PC-3 (cell line): ENCODE measurements at regions not wholly inside any gene's neighbourhood (a gene's known extent, or its start where the extent isn't known, plus 50 kb on each side); places are given as distances from the start of the nearest gene placed in this dataset.

ENCODE experiments used
- ATAC-seq: fragments of 200-7000 bp; cut with Tn5 transposase; 2 replicates; pipeline ENCODE4 v1.9.1; 2020; ENCODE audit warnings: mild to moderate bottlenecking, moderate library complexity
- BruUV-seq: library from RNA; stranded (reverse); fragments of 400-500 nt; replicated peaks from 2 replicates; lab custom pipeline; 2021; lab: Mats Ljungman, UMichigan
- CTCF ChIA-PET: fragments of 300-600 bp; sonication (Branson Sonifier 250); formaldehyde crosslinking; loops from one replicate; lab custom pipeline; 2022; ENCODE audit warnings: antibody characterized with exemption; lab: Charles Lee
- POLR2A ChIA-PET: fragments of 300-600 bp; sonication (Branson Sonifier 250); formaldehyde crosslinking; loops from one replicate; lab custom pipeline; 2022; ENCODE audit warnings: antibody characterized with exemption; ENCODE audit not compliant: unreplicated experiment; lab: Charles Lee
- DNase-seq: peaks from one replicate; pipeline ENCODE4 v3.0.0-alpha.2; 2015
- H2AFZ ChIP-seq: fragments of 300-600 bp; sonication (generic); 2 replicates; pipeline ENCODE4 v1.6.0; 2016; ENCODE audit warnings: antibody characterized with exemption, low read length
- H3F3A ChIP-seq: fragments of 300-600 bp; sonication (generic); one replicate; pipeline ENCODE4 v1.6.0; 2017; ENCODE audit warnings: antibody characterized with exemption, low read length, control low read depth, mild to moderate bottlenecking; ENCODE audit not compliant: unreplicated experiment
- H3K27ac ChIP-seq: fragments of 300-600 bp; sonication (generic); 2 replicates; pipeline ENCODE4 v1.5.1; 2016; ENCODE audit warnings: mild to moderate bottlenecking, low read length
- H3K27me3 ChIP-seq: fragments of 300-600 bp; sonication (generic); 2 replicates; pipeline ENCODE4 v1.6.1; 2016; ENCODE audit warnings: low read length, mixed read lengths
- H3K36me3 ChIP-seq: fragments of 300-600 bp; sonication (generic); 2 replicates; pipeline ENCODE4 v1.6.1; 2016; ENCODE audit warnings: low read depth, mixed run types, low read length, mixed read lengths
- H3K4me1 ChIP-seq: fragments of 300-600 bp; sonication (generic); 2 replicates; pipeline ENCODE4 v1.5.1; 2016; ENCODE audit warnings: low read length; ENCODE audit not compliant: insufficient read depth
- H3K4me2 ChIP-seq: fragments of 300-600 bp; sonication (generic); 2 replicates; pipeline ENCODE4 v1.6.0; 2016; ENCODE audit warnings: low read length
- H3K4me3 ChIP-seq: fragments of 300-600 bp; sonication (generic); 2 replicates; pipeline ENCODE4 v1.5.1; 2016; ENCODE audit warnings: mild to moderate bottlenecking, low read length, mixed read lengths
- H3K79me2 ChIP-seq: fragments of 300-600 bp; sonication (generic); 2 replicates; pipeline ENCODE4 v1.6.1; 2017; ENCODE audit warnings: low read length, mixed read lengths
- H3K9ac ChIP-seq: fragments of 300-600 bp; sonication (generic); 2 replicates; pipeline ENCODE4 v1.6.0; 2016; ENCODE audit warnings: mild to moderate bottlenecking, low read length
- H3K9me2 ChIP-seq: fragments of 300-600 bp; sonication (generic); replicated peaks from 2 replicates; pipeline ENCODE4 v1.6.1; 2016; ENCODE audit warnings: mixed run types, low read length, mixed read lengths
- H3K9me3 ChIP-seq: fragments of 300-600 bp; sonication (generic); 2 replicates; pipeline ENCODE4 v1.6.1; 2016; ENCODE audit warnings: low read length, mixed read lengths
- H4K20me1 ChIP-seq: fragments of 300-600 bp; sonication (generic); 2 replicates; pipeline ENCODE4 v1.6.1; 2016; ENCODE audit warnings: low read length, mixed read lengths
- EZH2 ChIP-seq: fragments of 300-600 bp; sonication (generic); IDR thresholded peaks from one replicate; pipeline ENCODE4 v1.6.1; 2017; ENCODE audit warnings: antibody characterized with exemption, mild to moderate bottlenecking, low read length; ENCODE audit not compliant: unreplicated experiment
- EZH2phosphoT487 ChIP-seq: fragments of 300-600 bp; sonication (generic); IDR thresholded peaks from 2 replicates; pipeline ENCODE4 v1.6.1; 2018; ENCODE audit warnings: mild to moderate bottlenecking, antibody characterized with exemption, low read length, borderline replicate concordance
- intact Hi-C: fragments of 100-400 bp; cut with micrococcal nuclease; formaldehyde crosslinking; loops from 2 replicates; pipeline ENCODE4 v1.9.0; 2023
- TF ChIP-seq, protein P1 (sequence below): fragments of 300-600 bp; sonication (generic); conservative IDR thresholded peaks from 2 replicates; pipeline ENCODE4 v1.5.1; 2017; ENCODE audit warnings: antibody characterized with exemption, low read depth, mild to moderate bottlenecking, low read length

DNA sequence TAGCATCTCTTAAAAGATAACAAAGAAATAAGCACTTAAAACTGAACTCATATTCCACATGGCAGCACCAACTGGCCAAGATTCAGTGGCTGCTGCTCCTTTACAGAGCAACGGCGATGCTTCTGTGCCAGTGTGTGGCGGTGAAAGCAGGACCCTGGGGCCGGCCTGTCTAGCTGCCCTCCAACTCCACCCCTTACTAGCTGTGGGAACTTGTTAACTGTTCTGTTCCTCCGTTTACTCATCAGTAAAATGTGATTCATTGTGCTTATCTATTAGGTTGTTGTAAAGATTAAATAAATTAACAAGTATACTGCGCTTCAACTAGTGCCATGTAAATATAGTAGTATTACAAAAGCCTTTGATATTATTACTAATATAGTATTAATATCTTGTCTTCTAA is 133.2 kb downstream of the GDAP2 start:
- peak overlapping the region; percentile 92 for H3K27ac ChIP-seq
- ATAC-seq = no peak
- H3F3A ChIP-seq = no peaks in the 10 kb centered on the region
- H3K4me3 ChIP-seq = no peak overlapping the region
- POLR2A ChIA-PET = no interaction called here
- BruUV-seq = no TSS peak
- peak overlapping the region; percentile 67 for H3K9ac ChIP-seq
- H3K4me1 ChIP-seq = peaks cover 24% of the 10 kb centered on the region
- H3K9me2 ChIP-seq = no peaks in the 10 kb centered on the region
- intact Hi-C loops = no loop called here
- CTCF ChIA-PET = interaction anchor here (0.5 kb wide), 1 partner anchor 99 kb away, joined by 4 read pairs; no protein-coding TSS in a partner anchor
- H3K79me2 ChIP-seq = no peaks in the 10 kb centered on the region
- no peaks in the 10 kb centered on the region for H3K36me3 ChIP-seq
- TF ChIP-seq EZH2phosphoT487 (no peak), EZH2 (no peak)
- TF ChIP-seq, protein P1, sequence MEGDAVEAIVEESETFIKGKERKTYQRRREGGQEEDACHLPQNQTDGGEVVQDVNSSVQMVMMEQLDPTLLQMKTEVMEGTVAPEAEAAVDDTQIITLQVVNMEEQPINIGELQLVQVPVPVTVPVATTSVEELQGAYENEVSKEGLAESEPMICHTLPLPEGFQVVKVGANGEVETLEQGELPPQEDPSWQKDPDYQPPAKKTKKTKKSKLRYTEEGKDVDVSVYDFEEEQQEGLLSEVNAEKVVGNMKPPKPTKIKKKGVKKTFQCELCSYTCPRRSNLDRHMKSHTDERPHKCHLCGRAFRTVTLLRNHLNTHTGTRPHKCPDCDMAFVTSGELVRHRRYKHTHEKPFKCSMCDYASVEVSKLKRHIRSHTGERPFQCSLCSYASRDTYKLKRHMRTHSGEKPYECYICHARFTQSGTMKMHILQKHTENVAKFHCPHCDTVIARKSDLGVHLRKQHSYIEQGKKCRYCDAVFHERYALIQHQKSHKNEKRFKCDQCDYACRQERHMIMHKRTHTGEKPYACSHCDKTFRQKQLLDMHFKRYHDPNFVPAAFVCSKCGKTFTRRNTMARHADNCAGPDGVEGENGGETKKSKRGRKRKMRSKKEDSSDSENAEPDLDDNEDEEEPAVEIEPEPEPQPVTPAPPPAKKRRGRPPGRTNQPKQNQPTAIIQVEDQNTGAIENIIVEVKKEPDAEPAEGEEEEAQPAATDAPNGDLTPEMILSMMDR = no peak
- DNase-seq = peak; percentile 33
- H3K27me3 ChIP-seq = no peaks in the 10 kb centered on the region
- H2AFZ ChIP-seq = no peak overlapping the region
- H4K20me1 ChIP-seq = no peaks in the 10 kb centered on the region
- no peaks in the 10 kb centered on the region for H3K9me3 ChIP-seq
- H3K4me2 ChIP-seq = peak overlapping the region; percentile 65

DNA sequence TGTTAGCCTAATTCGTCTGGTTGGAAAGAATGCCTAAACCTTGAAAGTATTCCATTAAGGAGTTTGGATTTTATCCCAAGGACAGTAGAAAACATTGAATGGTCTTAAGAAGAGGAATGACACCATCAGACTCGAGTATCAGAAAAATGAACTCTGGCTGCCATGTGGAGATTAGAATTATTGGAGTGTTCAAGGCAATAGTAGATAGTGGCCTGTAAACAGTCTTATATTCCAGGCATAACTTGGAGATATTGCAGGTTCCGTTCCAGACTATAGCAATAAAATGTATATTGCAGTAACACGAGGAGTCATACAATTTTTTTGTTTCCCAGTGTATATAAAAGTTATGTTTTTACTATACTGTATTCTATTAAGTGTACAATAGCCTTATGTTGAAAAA is 130.9 kb downstream of the GDAP2 start:
- Histone ChIP-seq H3K4me3 (no peak overlapping the region), H3K27me3 (no peaks in the 10 kb centered on the region), H3K4me1 (peaks cover 24% of the 10 kb centered on the region), H3K36me3 (no peaks in the 10 kb centered on the region), H3K79me2 (no peaks in the 10 kb centered on the region), H3K9me2 (no peaks in the 10 kb centered on the region), H3F3A (no peaks in the 10 kb centered on the region), H4K20me1 (no peaks in the 10 kb centered on the region), H2AFZ (no peak overlapping the region), H3K9me3 (no peaks in the 10 kb centered on the region), H3K9ac (no peak overlapping the region), H3K27ac (no peak overlapping the region), H3K4me2 (no peak overlapping the region)
- POLR2A ChIA-PET = no interaction called here
- CTCF ChIA-PET = no interaction called here
- intact Hi-C loops = no loop called here
- DNase-seq (no peak), ATAC-seq (no peak)
- BruUV-seq = no TSS peak
- TF ChIP-seq EZH2phosphoT487 (no peak), EZH2 (no peak)
- TF ChIP-seq, protein P1 = no peak

DNA sequence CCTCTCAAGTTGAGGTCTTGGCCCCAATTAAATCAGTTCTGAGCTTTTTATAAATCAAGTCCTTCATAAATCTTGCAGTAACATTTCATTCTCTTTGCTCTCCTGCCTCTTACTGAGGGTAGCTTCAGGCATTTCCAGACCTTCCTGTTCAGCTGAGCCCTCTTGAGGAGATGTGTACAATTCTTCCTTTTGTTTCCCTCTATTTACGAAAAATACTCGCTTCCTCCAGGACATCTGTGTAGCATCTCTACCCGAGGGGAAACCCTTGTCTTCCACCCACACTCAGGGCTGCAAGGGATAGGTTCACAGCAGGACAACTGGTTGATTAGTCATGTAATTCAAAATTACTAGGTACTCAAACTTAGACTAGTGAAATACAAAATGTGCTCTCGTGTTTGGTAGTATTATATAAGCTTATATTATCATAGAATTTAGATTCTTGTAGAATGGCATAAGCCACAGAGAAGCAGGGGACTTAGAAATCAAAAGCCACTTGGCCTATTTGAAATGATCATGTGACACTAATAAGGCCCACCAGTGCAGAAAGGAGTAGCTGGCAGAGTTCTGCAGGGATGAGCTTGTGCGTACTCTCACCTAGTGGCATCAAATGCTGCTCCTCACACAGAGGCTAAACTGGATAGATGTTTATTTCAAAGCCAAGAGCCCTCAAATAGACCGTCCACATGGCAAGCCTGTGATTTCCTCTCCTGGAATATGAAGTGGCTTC is 126.7 kb downstream of the GDAP2 start:
- no peak for TF ChIP-seq EZH2
- no peak for TF ChIP-seq EZH2phosphoT487
- TF ChIP-seq, protein P1 = no peak
- Histone ChIP-seq H3K9me2 (no peaks in the 10 kb centered on the region), H4K20me1 (no peaks in the 10 kb centered on the region), H3K9me3 (no peaks in the 10 kb centered on the region), H3K27ac (no peak overlapping the region), H3K9ac (no peak overlapping the region), H3K36me3 (no peaks in the 10 kb centered on the region), H3K4me2 (no peak overlapping the region), H3F3A (no peaks in the 10 kb centered on the region), H3K4me3 (no peak overlapping the region), H2AFZ (no peak overlapping the region), H3K79me2 (no peaks in the 10 kb centered on the region), H3K4me1 (no peaks in the 10 kb centered on the region), H3K27me3 (no peaks in the 10 kb centered on the region)
- ATAC-seq (no peak; the same call in 1 of the 2 replicates), DNase-seq (no peak)
- intact Hi-C loops = no loop called here
- POLR2A ChIA-PET = no interaction called here
- CTCF ChIA-PET = no interaction called here
- BruUV-seq = no TSS peak
